WTC11 (cell line): ENCODE measurements at regions not wholly inside any gene's neighbourhood (a gene's known extent, or its start where the extent isn't known, plus 50 kb on each side); places are given as distances from the start of the nearest gene placed in this dataset.

Source experiments
- FOXJ3 ChIP-seq: sonication (generic); formaldehyde crosslinking; IDR thresholded peaks from 2 replicates; pipeline ENCODE4 v1.9.0; 2021; ENCODE audit warnings: missing genetic modification reagents, mild to moderate bottlenecking, borderline replicate concordance
- JUN ChIP-seq: sonication (generic); formaldehyde crosslinking; IDR thresholded peaks from 2 replicates; pipeline ENCODE4 v1.8.0; 2023; ENCODE audit warnings: mild to moderate bottlenecking, missing genetic modification reagents
- NFYB ChIP-seq: sonication (generic); formaldehyde crosslinking; conservative IDR thresholded peaks from 2 replicates; pipeline ENCODE4 v1.8.0; 2022; ENCODE audit warnings: low read depth, missing genetic modification reagents
- SMAD3 ChIP-seq: sonication (generic); formaldehyde crosslinking; IDR thresholded peaks from 2 replicates; pipeline ENCODE4 v1.8.0; 2022; ENCODE audit warnings: missing genetic modification reagents, mild to moderate bottlenecking, borderline replicate concordance
- SP1 ChIP-seq: sonication (generic); formaldehyde crosslinking; conservative IDR thresholded peaks from 2 replicates; pipeline ENCODE4 v1.8.1; 2022; ENCODE audit warnings: missing genetic modification reagents
- TCF7 ChIP-seq: sonication (generic); formaldehyde crosslinking; IDR thresholded peaks from 2 replicates; pipeline ENCODE4 v1.8.0; 2022; ENCODE audit warnings: mild to moderate bottlenecking, low read depth, missing genetic modification reagents, moderate library complexity
- TEAD1 ChIP-seq: sonication (generic); formaldehyde crosslinking; IDR thresholded peaks from 2 replicates; pipeline ENCODE4 v1.8.0; 2022; ENCODE audit warnings: mild to moderate bottlenecking, missing genetic modification reagents
- ZBTB21 ChIP-seq: sonication (generic); formaldehyde crosslinking; IDR thresholded peaks from 2 replicates; pipeline ENCODE4 v1.8.1; 2023; ENCODE audit warnings: mild to moderate bottlenecking, missing genetic modification reagents, borderline replicate concordance
- ZNF232 ChIP-seq: sonication (generic); formaldehyde crosslinking; IDR thresholded peaks from 2 replicates; pipeline ENCODE4 v1.8.0; 2022; ENCODE audit warnings: mild to moderate bottlenecking, missing genetic modification reagents
- ZNF263 ChIP-seq: sonication (generic); formaldehyde crosslinking; IDR thresholded peaks from 2 replicates; pipeline ENCODE4 v1.8.1; 2022; ENCODE audit warnings: low read depth, mild to moderate bottlenecking, moderate library complexity, missing genetic modification reagents
- TF ChIP-seq, protein P1 (sequence below): fragments of 200-600 bp; IDR thresholded peaks from 2 replicates; pipeline ENCODE4 v1.8.0; 2022; ENCODE audit warnings: antibody characterized with exemption
- TF ChIP-seq, protein P2 (sequence below): sonication (generic); formaldehyde crosslinking; IDR thresholded peaks from 2 replicates; pipeline ENCODE4 v1.8.0; 2022; ENCODE audit warnings: mild to moderate bottlenecking, missing genetic modification reagents
- TF ChIP-seq, protein P3 (sequence below): sonication (generic); formaldehyde crosslinking; IDR thresholded peaks from 2 replicates; pipeline ENCODE4 v1.8.0; 2023; ENCODE audit warnings: missing genetic modification reagents
- TF ChIP-seq, protein P4 (sequence below): sonication (generic); formaldehyde crosslinking; IDR thresholded peaks from 2 replicates; pipeline ENCODE4 v1.8.1; 2023; ENCODE audit warnings: mild to moderate bottlenecking, missing genetic modification reagents, moderate library complexity

DNA sequence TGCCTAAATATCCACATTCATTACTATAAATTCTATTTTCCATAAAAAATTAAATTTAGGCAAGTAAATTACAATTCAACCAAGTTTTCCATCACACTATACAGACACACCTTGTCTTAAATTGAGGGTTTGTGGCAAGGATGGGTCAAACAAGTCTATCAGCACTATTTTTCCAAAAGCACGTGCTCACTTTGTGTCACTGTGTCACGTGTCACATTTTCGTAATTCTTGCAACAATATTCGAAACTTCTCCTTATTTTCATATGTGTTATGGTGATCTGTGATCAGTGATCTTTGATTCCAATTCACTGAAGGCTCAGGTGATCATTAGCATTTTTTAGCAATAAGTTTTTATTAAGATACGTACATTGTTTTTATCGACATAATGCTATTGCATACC is 323.3 kb upstream of the CNTN4 start:
- TF ChIP-seq, protein P1, sequence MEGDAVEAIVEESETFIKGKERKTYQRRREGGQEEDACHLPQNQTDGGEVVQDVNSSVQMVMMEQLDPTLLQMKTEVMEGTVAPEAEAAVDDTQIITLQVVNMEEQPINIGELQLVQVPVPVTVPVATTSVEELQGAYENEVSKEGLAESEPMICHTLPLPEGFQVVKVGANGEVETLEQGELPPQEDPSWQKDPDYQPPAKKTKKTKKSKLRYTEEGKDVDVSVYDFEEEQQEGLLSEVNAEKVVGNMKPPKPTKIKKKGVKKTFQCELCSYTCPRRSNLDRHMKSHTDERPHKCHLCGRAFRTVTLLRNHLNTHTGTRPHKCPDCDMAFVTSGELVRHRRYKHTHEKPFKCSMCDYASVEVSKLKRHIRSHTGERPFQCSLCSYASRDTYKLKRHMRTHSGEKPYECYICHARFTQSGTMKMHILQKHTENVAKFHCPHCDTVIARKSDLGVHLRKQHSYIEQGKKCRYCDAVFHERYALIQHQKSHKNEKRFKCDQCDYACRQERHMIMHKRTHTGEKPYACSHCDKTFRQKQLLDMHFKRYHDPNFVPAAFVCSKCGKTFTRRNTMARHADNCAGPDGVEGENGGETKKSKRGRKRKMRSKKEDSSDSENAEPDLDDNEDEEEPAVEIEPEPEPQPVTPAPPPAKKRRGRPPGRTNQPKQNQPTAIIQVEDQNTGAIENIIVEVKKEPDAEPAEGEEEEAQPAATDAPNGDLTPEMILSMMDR, result no peak
- TF ChIP-seq ZBTB21 (CRISPR knock-in tag), result no peak
- TF ChIP-seq, protein P2, sequence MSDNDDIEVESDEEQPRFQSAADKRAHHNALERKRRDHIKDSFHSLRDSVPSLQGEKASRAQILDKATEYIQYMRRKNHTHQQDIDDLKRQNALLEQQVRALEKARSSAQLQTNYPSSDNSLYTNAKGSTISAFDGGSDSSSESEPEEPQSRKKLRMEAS, result no peak
- no peak for TF ChIP-seq ZNF263
- TF ChIP-seq, protein P3, sequence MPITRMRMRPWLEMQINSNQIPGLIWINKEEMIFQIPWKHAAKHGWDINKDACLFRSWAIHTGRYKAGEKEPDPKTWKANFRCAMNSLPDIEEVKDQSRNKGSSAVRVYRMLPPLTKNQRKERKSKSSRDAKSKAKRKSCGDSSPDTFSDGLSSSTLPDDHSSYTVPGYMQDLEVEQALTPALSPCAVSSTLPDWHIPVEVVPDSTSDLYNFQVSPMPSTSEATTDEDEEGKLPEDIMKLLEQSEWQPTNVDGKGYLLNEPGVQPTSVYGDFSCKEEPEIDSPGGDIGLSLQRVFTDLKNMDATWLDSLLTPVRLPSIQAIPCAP (CRISPR knock-in tag), result no peak
- no peak for TF ChIP-seq SMAD3 (CRISPR knock-in tag)
- TF ChIP-seq, protein P4, sequence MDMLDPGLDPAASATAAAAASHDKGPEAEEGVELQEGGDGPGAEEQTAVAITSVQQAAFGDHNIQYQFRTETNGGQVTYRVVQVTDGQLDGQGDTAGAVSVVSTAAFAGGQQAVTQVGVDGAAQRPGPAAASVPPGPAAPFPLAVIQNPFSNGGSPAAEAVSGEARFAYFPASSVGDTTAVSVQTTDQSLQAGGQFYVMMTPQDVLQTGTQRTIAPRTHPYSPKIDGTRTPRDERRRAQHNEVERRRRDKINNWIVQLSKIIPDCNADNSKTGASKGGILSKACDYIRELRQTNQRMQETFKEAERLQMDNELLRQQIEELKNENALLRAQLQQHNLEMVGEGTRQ (CRISPR knock-in tag), result no peak
- TF ChIP-seq TEAD1 (CRISPR knock-in tag), result no peak
- TF ChIP-seq FOXJ3 (CRISPR knock-in tag), result no peak
- TF ChIP-seq ZNF232, result no peak
- TF ChIP-seq SP1, result no peak
- no peak for TF ChIP-seq NFYB
- no peak for TF ChIP-seq TCF7 (CRISPR knock-in tag)
- no peak for TF ChIP-seq JUN (CRISPR knock-in tag)
